T-helper 17 cell (primary cell): ENCODE measurements at regions not wholly inside any gene's neighbourhood (a gene's known extent, or its start where the extent isn't known, plus 50 kb on each side); places are given as distances from the start of the nearest gene placed in this dataset.

Experiments used
- ATAC-seq: fragments of 150-1000 bp; cut with Tn5 transposase; 2 replicates; pipeline ENCODE4 v1.10.0; 2021; ENCODE audit warnings: mild to moderate bottlenecking, moderate library complexity
- DNase-seq, 3 donors: peaks; one replicate each; pipeline versions ENCODE4 v3.0.0 to v3.0.0-alpha.2; 2020 to 2021
- H3K9me3 ChIP-seq: one replicate; pipeline ENCODE4 v1.7.0; 2013; ENCODE audit warnings: low read length, mild to moderate bottlenecking; ENCODE audit not compliant: control insufficient read depth, poor library complexity, severe bottlenecking
- H3K27ac Mint-ChIP-seq: one replicate; pipeline ENCODE4 v1.8.0; 2022; ENCODE audit warnings: mild to moderate bottlenecking, moderate library complexity, mixed read lengths
- H3K27me3 Mint-ChIP-seq: one replicate; pipeline ENCODE4 v1.8.0; 2022; ENCODE audit warnings: mixed read lengths
- H3K36me3 Mint-ChIP-seq: one replicate; pipeline ENCODE4 v1.8.0; 2022; ENCODE audit warnings: low read depth, mixed read lengths
- H3K4me1 Mint-ChIP-seq: one replicate; pipeline ENCODE4 v1.8.0; 2022; ENCODE audit warnings: mild to moderate bottlenecking, mixed read lengths
- H3K4me3 Mint-ChIP-seq: one replicate; pipeline ENCODE4 v1.8.0; 2022; ENCODE audit warnings: mild to moderate bottlenecking, moderate library complexity, mixed read lengths

- ATAC-seq: no peak
- no peaks in the 10 kb centered on the region for H3K4me1 Mint-ChIP-seq
Observed at GRCh38 chr7:67573639-67574038, 577.0 kb downstream of the TYW1 start.

GRCh38 chr7:67588631-67589030, 592.0 kb downstream of the TYW1 start:
- no peak for DNase-seq
- no peak for ATAC-seq
- H3K27ac Mint-ChIP-seq: no peak overlapping the region
- no peaks in the 10 kb centered on the region for H3K27me3 Mint-ChIP-seq
- H3K4me3 Mint-ChIP-seq: no peak overlapping the region
- no peaks in the 10 kb centered on the region for H3K9me3 ChIP-seq
- H3K36me3 Mint-ChIP-seq: no peaks in the 10 kb centered on the region
- no peaks in the 10 kb centered on the region for H3K4me1 Mint-ChIP-seq

More at GRCh38 chr7:67573639-67574038, 577.0 kb downstream of the TYW1 start:
- no peak overlapping the region for H3K4me3 Mint-ChIP-seq
- H3K27me3 Mint-ChIP-seq: no peaks in the 10 kb centered on the region
- H3K36me3 Mint-ChIP-seq: no peaks in the 10 kb centered on the region
- DNase-seq: no peak
- H3K9me3 ChIP-seq: no peaks in the 10 kb centered on the region
- H3K27ac Mint-ChIP-seq: no peak overlapping the region

- Mint-ChIP-seq H3K4me1 (no peaks in the 10 kb centered on the region), H3K27me3 (no peaks in the 10 kb centered on the region), H3K27ac (no peak overlapping the region), H3K4me3 (no peak overlapping the region), H3K36me3 (no peaks in the 10 kb centered on the region)
- DNase-seq (no peak), ATAC-seq (no peak)
- no peaks in the 10 kb centered on the region for H3K9me3 ChIP-seq
Observed at GRCh38 chr7:67589183-67589582, 592.5 kb downstream of the TYW1 start.

DNA sequence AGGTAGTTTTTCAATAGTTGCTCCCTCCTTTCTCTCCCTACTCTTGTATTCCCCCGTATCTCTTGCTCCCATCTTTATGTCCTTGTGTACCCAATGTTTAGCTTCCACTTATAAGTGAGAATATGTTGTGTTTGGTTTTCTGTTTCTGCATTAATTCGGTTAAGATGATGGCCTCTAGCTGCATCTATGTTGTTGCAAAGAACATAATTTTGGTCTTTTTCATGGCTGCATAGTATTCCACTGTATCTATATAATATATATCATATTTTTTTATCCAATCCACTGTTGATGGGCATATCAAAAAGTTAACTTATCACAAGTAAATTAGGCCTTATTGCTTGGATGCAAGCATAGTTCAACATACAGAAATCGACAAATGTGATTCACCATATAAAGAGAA, 594.0 kb downstream of the TYW1 start:
- H3K9me3 ChIP-seq: no peaks in the 10 kb centered on the region
- H3K4me1 Mint-ChIP-seq: no peaks in the 10 kb centered on the region
- no peak for ATAC-seq
- no peak overlapping the region for H3K4me3 Mint-ChIP-seq
- no peak for DNase-seq
- no peak overlapping the region for H3K27ac Mint-ChIP-seq
- no peaks in the 10 kb centered on the region for H3K36me3 Mint-ChIP-seq
- no peaks in the 10 kb centered on the region for H3K27me3 Mint-ChIP-seq

DNA sequence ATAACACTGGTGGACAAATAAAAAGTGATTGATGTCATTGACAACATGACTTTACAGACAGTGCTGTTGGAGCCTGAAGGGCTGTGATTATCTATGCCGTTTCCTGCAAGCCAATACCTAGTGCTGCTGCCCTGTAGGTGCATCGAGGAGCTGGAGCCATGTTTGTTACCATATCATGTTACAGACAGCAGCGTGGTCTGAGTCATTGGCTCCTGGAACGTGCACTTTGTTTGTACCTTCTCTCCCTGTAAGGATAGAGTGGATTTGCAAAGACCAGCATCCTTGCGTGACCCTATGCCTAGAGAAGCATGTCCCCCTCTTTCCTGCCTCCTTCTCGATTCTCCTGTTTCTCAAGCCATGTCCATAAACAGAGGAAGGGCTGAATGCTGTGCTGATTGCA, 597.2 kb downstream of the TYW1 start:
- H3K9me3 ChIP-seq: no peaks in the 10 kb centered on the region
- Mint-ChIP-seq H3K27me3 (no peaks in the 10 kb centered on the region), H3K36me3 (no peaks in the 10 kb centered on the region), H3K4me3 (no peak overlapping the region), H3K4me1 (no peaks in the 10 kb centered on the region), H3K27ac (no peak overlapping the region)
- ATAC-seq (no peak), DNase-seq (no peak)

- no peak overlapping the region for H3K4me3 Mint-ChIP-seq
- no peaks in the 10 kb centered on the region for H3K9me3 ChIP-seq
- no peak for DNase-seq
- H3K27me3 Mint-ChIP-seq: no peaks in the 10 kb centered on the region
- no peak for ATAC-seq
- H3K36me3 Mint-ChIP-seq: no peaks in the 10 kb centered on the region
- H3K27ac Mint-ChIP-seq: no peak overlapping the region
- no peaks in the 10 kb centered on the region for H3K4me1 Mint-ChIP-seq
Observed at GRCh38 chr7:67595431-67596180, 599.0 kb downstream of the TYW1 start.

- Mint-ChIP-seq H3K27ac (no peak overlapping the region), H3K36me3 (no peaks in the 10 kb centered on the region), H3K4me3 (no peak overlapping the region), H3K27me3 (no peaks in the 10 kb centered on the region), H3K4me1 (no peaks in the 10 kb centered on the region)
- H3K9me3 ChIP-seq: no peaks in the 10 kb centered on the region
- no peak for DNase-seq
- no peak for ATAC-seq
Observed at GRCh38 chr7:67597161-67597560, 600.5 kb downstream of the TYW1 start.

GRCh38 chr7:67598469-67598868, 601.8 kb downstream of the TYW1 start:
- H3K4me3 Mint-ChIP-seq: no peak overlapping the region
- H3K27me3 Mint-ChIP-seq: no peaks in the 10 kb centered on the region
- DNase-seq (no peak), ATAC-seq (no peak)
- no peak overlapping the region for H3K27ac Mint-ChIP-seq
- no peaks in the 10 kb centered on the region for H3K36me3 Mint-ChIP-seq
- no peaks in the 10 kb centered on the region for H3K4me1 Mint-ChIP-seq
- no peaks in the 10 kb centered on the region for H3K9me3 ChIP-seq

GRCh38 chr7:67599331-67600062, 602.9 kb downstream of the TYW1 start:
- H3K27ac Mint-ChIP-seq: no peak overlapping the region
- H3K27me3 Mint-ChIP-seq: no peaks in the 10 kb centered on the region
- ATAC-seq: no peak
- H3K9me3 ChIP-seq: no peaks in the 10 kb centered on the region
- DNase-seq: no peak
- no peaks in the 10 kb centered on the region for H3K36me3 Mint-ChIP-seq
- no peaks in the 10 kb centered on the region for H3K4me1 Mint-ChIP-seq
- no peak overlapping the region for H3K4me3 Mint-ChIP-seq

GRCh38 chr7:67602246-67602887, 605.7 kb downstream of the TYW1 start:
- no peaks in the 10 kb centered on the region for H3K27me3 Mint-ChIP-seq
- no peak overlapping the region for H3K4me3 Mint-ChIP-seq
- H3K36me3 Mint-ChIP-seq: no peaks in the 10 kb centered on the region
- H3K27ac Mint-ChIP-seq: no peak overlapping the region
- ATAC-seq (no peak), DNase-seq (no peak)
- no peaks in the 10 kb centered on the region for H3K4me1 Mint-ChIP-seq
- H3K9me3 ChIP-seq: no peaks in the 10 kb centered on the region

- H3K4me1 Mint-ChIP-seq: no peaks in the 10 kb centered on the region
- H3K27ac Mint-ChIP-seq: no peak overlapping the region
- ATAC-seq: no peak
- H3K4me3 Mint-ChIP-seq: no peak overlapping the region
- no peaks in the 10 kb centered on the region for H3K9me3 ChIP-seq
- no peak for DNase-seq
- H3K36me3 Mint-ChIP-seq: no peaks in the 10 kb centered on the region
- H3K27me3 Mint-ChIP-seq: no peaks in the 10 kb centered on the region
Observed at GRCh38 chr7:67604461-67605386, 608.1 kb downstream of the TYW1 start.

- no peaks in the 10 kb centered on the region for H3K4me1 Mint-ChIP-seq
- ATAC-seq (no peak), DNase-seq (no peak)
- H3K27ac Mint-ChIP-seq: no peak overlapping the region
- H3K36me3 Mint-ChIP-seq: no peaks in the 10 kb centered on the region
- H3K4me3 Mint-ChIP-seq: no peak overlapping the region
- H3K9me3 ChIP-seq: no peaks in the 10 kb centered on the region
- no peaks in the 10 kb centered on the region for H3K27me3 Mint-ChIP-seq
Observed at GRCh38 chr7:67608806-67609205, 612.2 kb downstream of the TYW1 start.

- no peaks in the 10 kb centered on the region for H3K36me3 Mint-ChIP-seq
Observed at GRCh38 chr7:67610897-67611296, 614.3 kb downstream of the TYW1 start.

More at GRCh38 chr7:67610897-67611296, 614.3 kb downstream of the TYW1 start:
- H3K27ac Mint-ChIP-seq: no peak overlapping the region
- H3K9me3 ChIP-seq: no peaks in the 10 kb centered on the region
- no peaks in the 10 kb centered on the region for H3K27me3 Mint-ChIP-seq
- H3K4me1 Mint-ChIP-seq: no peaks in the 10 kb centered on the region
- ATAC-seq (no peak), DNase-seq (no peak)
- H3K4me3 Mint-ChIP-seq: no peak overlapping the region
